Neural cell (in vitro differentiated cells): ENCODE measurements at regions not wholly inside any gene's neighbourhood (a gene's known extent, or its start where the extent isn't known, plus 50 kb on each side); places are given as distances from the start of the nearest gene placed in this dataset.
"Not testable (repeated sequence)": the region's sequence is repeated elsewhere in the genome, so short reads cannot be mapped to it uniquely, and the experiment has no call there.

Experiments
- H2AFZ ChIP-seq: fragments of 200-600, 300-800 bp; sonication (generic), shearing (Covaris generic); 2 replicates; pipeline ENCODE4 v1.6.0; 2014; ENCODE audit warnings: low read depth, mild to moderate bottlenecking, antibody characterized with exemption, low read length, moderate library complexity
- H3F3A ChIP-seq: fragments of 200-600 bp; shearing (Covaris generic); 2 replicates; pipeline ENCODE4 v1.6.1; 2016; ENCODE audit warnings: mild to moderate bottlenecking, moderate library complexity, mixed read lengths, antibody characterized with exemption, low read length; ENCODE audit not compliant: insufficient read depth, poor library complexity, severe bottlenecking
- H3K27ac ChIP-seq: fragments of 200-600, 300-800 bp; sonication (generic), shearing (Covaris generic); 2 replicates; pipeline ENCODE4 v1.5.1; 2014; ENCODE audit warnings: mild to moderate bottlenecking, low read length, moderate library complexity
- H3K27me3 ChIP-seq: fragments of 300-800, 200-600 bp; sonication (generic), shearing (Covaris generic); 2 replicates; pipeline ENCODE4 v1.6.0; 2014; ENCODE audit warnings: mild to moderate bottlenecking, low read depth, low read length, moderate library complexity; ENCODE audit not compliant: insufficient read depth
- H3K36me3 ChIP-seq: fragments of 300-800, 200-600 bp; sonication (generic), shearing (Covaris generic); 2 replicates; pipeline ENCODE4 v1.5.1; 2014; ENCODE audit warnings: mild to moderate bottlenecking, antibody characterized with exemption, low read length, moderate library complexity; ENCODE audit not compliant: insufficient read depth
- H3K4me2 ChIP-seq: fragments of 300-800, 200-600 bp; sonication (generic), shearing (Covaris generic); 2 replicates; pipeline ENCODE4 v1.6.0; 2014; ENCODE audit warnings: mild to moderate bottlenecking, low read length
- H3K4me3 ChIP-seq: fragments of 300-800, 200-600 bp; sonication (generic), shearing (Covaris generic); 2 replicates; pipeline ENCODE4 v1.5.1; 2014; ENCODE audit warnings: mild to moderate bottlenecking, low read length, moderate library complexity
- H3K79me2 ChIP-seq: fragments of 200-600 bp; shearing (Covaris generic); replicated peaks from 2 replicates; pipeline ENCODE4 v1.6.0; 2014; ENCODE audit warnings: mild to moderate bottlenecking, low read length, moderate library complexity; ENCODE audit not compliant: insufficient read depth
- H3K9ac ChIP-seq: fragments of 300-800, 200-600 bp; sonication (generic), shearing (Covaris generic); 2 replicates; pipeline ENCODE4 v1.6.1; 2016; ENCODE audit warnings: mild to moderate bottlenecking, low read length, mixed read lengths
- H3K9me2 ChIP-seq: fragments of 200-600 bp; shearing (Covaris generic); 2 replicates; pipeline ENCODE4 v1.6.1; 2016; ENCODE audit warnings: mild to moderate bottlenecking, low read length, mixed read lengths; ENCODE audit not compliant: insufficient read depth
- H3K9me3 ChIP-seq: fragments of 200-600, 300-800 bp; sonication (generic), shearing (Covaris generic); 2 replicates; pipeline ENCODE4 v1.6.1; 2016; ENCODE audit warnings: mild to moderate bottlenecking, mixed run types, low read length, moderate library complexity, mixed read lengths
- H4K20me1 ChIP-seq: fragments of 200-600 bp; shearing (Covaris generic); 2 replicates; pipeline ENCODE4 v1.6.1; 2016; ENCODE audit warnings: mild to moderate bottlenecking, mixed run types; ENCODE audit not compliant: insufficient read depth
- EP300 ChIP-seq: fragments of 450-650 bp; conservative IDR thresholded peaks from 2 replicates; pipeline ENCODE4 v1.6.1; 2014; ENCODE audit warnings: antibody characterized with exemption, mild to moderate bottlenecking, moderate library complexity; ENCODE audit not compliant: poor library complexity, severe bottlenecking
- EZH2 ChIP-seq: fragments of 200-600, 300-800 bp; shearing (Covaris generic), sonication (generic); IDR thresholded peaks from 2 replicates; pipeline ENCODE4 v1.6.1; 2014; ENCODE audit warnings: antibody characterized with exemption, low read length, borderline replicate concordance, mild to moderate bottlenecking; ENCODE audit not compliant: insufficient read depth, poor library complexity, severe bottlenecking
- MXI1 ChIP-seq: fragments of 450-650 bp; conservative IDR thresholded peaks from 2 replicates; pipeline ENCODE4 v1.6.1; 2014; ENCODE audit warnings: antibody characterized with exemption, mild to moderate bottlenecking; ENCODE audit not compliant: poor library complexity, severe bottlenecking
- POLR2AphosphoS5 ChIP-seq: IDR thresholded peaks from 2 replicates; pipeline ENCODE4 v1.6.1; 2012
- RAD21 ChIP-seq: fragments of 450-650 bp; conservative IDR thresholded peaks from 2 replicates; pipeline ENCODE4 v1.6.1; 2014; ENCODE audit warnings: antibody characterized with exemption, mild to moderate bottlenecking, moderate library complexity
- SMC3 ChIP-seq: fragments of 450-650 bp; conservative IDR thresholded peaks from 2 replicates; pipeline ENCODE4 v1.6.1; 2014; ENCODE audit warnings: antibody characterized with exemption, mild to moderate bottlenecking, moderate library complexity; ENCODE audit not compliant: poor library complexity
- TAF1 ChIP-seq: IDR thresholded peaks from 2 replicates; pipeline ENCODE4 v1.6.1; 2012; ENCODE audit warnings: low read depth
- TF ChIP-seq, protein P1 (sequence below): fragments of 450-650 bp; IDR thresholded peaks from 2 replicates; pipeline ENCODE4 v1.5.1; 2014; ENCODE audit warnings: antibody characterized with exemption, mild to moderate bottlenecking, moderate library complexity; ENCODE audit not compliant: poor library complexity, severe bottlenecking

DNA sequence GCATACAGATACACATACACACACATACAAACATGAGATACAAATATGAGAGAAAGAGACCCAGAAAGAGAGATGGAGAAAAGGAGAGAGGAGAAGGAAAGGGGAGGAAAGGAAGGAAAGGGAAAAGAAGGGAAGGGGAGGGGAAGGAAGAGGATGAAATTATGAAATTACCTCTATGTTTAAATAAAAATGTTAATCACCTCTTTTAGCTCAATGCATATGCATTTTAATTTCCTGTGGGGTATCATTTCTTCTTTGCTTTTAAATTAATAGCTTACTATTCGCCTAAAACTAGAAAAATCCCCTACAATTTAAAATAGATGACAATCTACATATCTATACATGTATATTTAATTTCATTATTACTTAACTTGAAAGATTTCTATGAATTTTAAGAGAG, 958.0 kb upstream of the CNTN5 start:
- Histone ChIP-seq H3K9ac (no peak overlapping the region), H2AFZ (no peak overlapping the region), H3K27me3 (no peaks in the 10 kb centered on the region), H3K9me2 (no peaks in the 10 kb centered on the region), H3K4me2 (no peak overlapping the region), H3K27ac (no peak overlapping the region), H3K9me3 (no peaks in the 10 kb centered on the region), H4K20me1 (no peaks in the 10 kb centered on the region), H3K4me3 (no peak overlapping the region), H3K79me2 (no peaks in the 10 kb centered on the region), H3F3A (no peaks in the 10 kb centered on the region), H3K36me3 (no peaks in the 10 kb centered on the region)
- TF ChIP-seq, protein P1, sequence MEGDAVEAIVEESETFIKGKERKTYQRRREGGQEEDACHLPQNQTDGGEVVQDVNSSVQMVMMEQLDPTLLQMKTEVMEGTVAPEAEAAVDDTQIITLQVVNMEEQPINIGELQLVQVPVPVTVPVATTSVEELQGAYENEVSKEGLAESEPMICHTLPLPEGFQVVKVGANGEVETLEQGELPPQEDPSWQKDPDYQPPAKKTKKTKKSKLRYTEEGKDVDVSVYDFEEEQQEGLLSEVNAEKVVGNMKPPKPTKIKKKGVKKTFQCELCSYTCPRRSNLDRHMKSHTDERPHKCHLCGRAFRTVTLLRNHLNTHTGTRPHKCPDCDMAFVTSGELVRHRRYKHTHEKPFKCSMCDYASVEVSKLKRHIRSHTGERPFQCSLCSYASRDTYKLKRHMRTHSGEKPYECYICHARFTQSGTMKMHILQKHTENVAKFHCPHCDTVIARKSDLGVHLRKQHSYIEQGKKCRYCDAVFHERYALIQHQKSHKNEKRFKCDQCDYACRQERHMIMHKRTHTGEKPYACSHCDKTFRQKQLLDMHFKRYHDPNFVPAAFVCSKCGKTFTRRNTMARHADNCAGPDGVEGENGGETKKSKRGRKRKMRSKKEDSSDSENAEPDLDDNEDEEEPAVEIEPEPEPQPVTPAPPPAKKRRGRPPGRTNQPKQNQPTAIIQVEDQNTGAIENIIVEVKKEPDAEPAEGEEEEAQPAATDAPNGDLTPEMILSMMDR = no peak
- TF ChIP-seq EP300 (no peak), MXI1 (no peak), RAD21 (no peak), TAF1 (no peak), EZH2 (no peak), SMC3 (no peak), POLR2AphosphoS5 (no peak)

DNA sequence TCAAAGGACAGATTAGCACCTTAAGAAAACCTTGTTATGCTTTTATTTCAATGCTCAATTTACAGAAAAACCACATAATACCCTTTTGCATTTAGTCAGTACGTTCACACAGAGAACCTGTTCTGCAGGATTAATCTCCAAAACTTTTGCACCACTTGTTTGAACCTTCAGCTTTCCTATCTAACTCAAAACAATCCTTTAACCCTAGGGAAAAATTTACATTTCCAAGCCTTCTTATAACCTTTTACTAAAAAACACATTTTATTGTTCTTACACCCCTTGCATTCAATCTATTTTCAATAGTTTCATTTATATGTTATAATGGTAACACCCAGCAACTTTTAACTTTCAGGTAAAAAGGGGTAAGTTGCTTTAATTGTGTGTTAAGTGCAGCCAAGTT, 952.5 kb upstream of the CNTN5 start:
- Histone ChIP-seq H3K27me3 (no peaks in the 10 kb centered on the region), H2AFZ (no peak overlapping the region), H3K9me3 (no peaks in the 10 kb centered on the region), H3K4me3 (no peak overlapping the region), H3K9me2 (no peaks in the 10 kb centered on the region), H3F3A (no peaks in the 10 kb centered on the region), H3K9ac (no peak overlapping the region), H3K36me3 (no peaks in the 10 kb centered on the region), H3K27ac (no peak overlapping the region), H4K20me1 (no peaks in the 10 kb centered on the region), H3K4me2 (no peak overlapping the region), H3K79me2 (no peaks in the 10 kb centered on the region)
- TF ChIP-seq TAF1 (no peak), EZH2 (no peak)
- TF ChIP-seq, protein P1 = no peak

DNA sequence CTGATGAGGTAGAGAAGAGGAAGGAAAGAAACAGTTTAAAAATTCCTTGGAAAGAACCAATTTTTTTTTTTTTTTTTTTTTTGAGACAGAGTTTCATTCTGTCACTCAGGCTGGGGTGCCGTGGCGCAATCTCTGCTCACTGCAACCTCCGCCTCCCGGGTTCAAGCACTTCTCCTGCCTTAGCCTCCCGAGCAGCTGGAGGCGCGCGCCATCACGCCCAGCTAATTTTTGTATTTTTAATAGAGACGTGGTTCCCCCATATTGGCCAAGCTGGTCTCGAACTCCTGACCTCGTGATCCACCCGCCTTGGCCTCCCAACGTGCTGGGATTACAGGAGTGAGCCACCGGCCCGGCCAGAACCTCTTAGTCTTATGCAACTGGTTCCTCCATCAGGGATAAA, 951.6 kb upstream of the CNTN5 start:
- not testable (repeated sequence) for H3K4me3 ChIP-seq, H3K27ac ChIP-seq, H3K79me2 ChIP-seq, H3K9me2 ChIP-seq, H3K4me2 ChIP-seq, H3K9me3 ChIP-seq, H3K9ac ChIP-seq, H3K36me3 ChIP-seq, H3F3A ChIP-seq, H3K27me3 ChIP-seq, H4K20me1 ChIP-seq, H2AFZ ChIP-seq
